ENCODE measurements at regions not wholly inside any gene's neighbourhood (a gene's known extent, or its start where the extent isn't known, plus 50 kb on each side); places are given as distances from the start of the nearest gene placed in this dataset.

DNA sequence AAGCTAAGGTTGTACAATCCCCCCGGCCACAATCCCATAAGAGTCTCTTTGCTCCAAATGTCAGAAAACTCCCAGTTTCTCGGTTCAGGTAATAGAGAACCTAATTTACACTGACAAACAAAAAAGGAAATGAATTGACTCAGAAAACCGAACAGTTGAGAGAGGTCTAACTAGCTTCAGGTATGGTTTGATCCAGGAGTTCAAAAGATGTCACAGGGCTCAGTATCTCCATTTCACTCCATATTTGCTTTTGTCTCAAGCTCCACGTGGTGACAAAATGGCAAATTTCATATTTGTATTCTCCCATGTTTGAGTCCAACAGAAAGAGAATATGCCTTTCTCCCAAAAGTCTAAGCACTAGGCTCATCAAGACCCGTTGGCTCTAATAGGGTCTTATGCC is 117.4 kb downstream of the AXIN2 start:
- Histone ChIP-seq H3K4me2 (ENCODE audit: low read depth, low read length) (no peak overlapping the region), H3K9ac (ENCODE audit: low read length) (no peak overlapping the region), H2AFZ (ENCODE audit: low read length) (no peak overlapping the region), H3K27ac (ENCODE audit: low read length) (no peak overlapping the region), H3K4me3 (ENCODE audit: low read length) (no peak overlapping the region), H3K79me2 (ENCODE audit: low read length) (no peaks in the 10 kb centered on the region), H4K20me1 (ENCODE audit: insufficient read depth, low read length) (no peaks in the 10 kb centered on the region), H3F3A (ENCODE audit: insufficient read depth, low read length) (no peaks in the 10 kb centered on the region), H3K4me1 (ENCODE audit: low read length) (no peaks in the 10 kb centered on the region), H3K27me3 (replicated peaks; ENCODE audit: insufficient read depth, low read length) (no peaks in the 10 kb centered on the region), H3K9me2 (replicated peaks; ENCODE audit: insufficient read depth, low read length) (no peaks in the 10 kb centered on the region), H3K9me3 (replicated peaks; ENCODE audit: insufficient read depth, low read length) (no peaks in the 10 kb centered on the region), H3K36me3 (replicated peaks; ENCODE audit: insufficient read depth, low read length) (no peaks in the 10 kb centered on the region)
- DNase-seq = no peak
- TF ChIP-seq, protein P1, sequence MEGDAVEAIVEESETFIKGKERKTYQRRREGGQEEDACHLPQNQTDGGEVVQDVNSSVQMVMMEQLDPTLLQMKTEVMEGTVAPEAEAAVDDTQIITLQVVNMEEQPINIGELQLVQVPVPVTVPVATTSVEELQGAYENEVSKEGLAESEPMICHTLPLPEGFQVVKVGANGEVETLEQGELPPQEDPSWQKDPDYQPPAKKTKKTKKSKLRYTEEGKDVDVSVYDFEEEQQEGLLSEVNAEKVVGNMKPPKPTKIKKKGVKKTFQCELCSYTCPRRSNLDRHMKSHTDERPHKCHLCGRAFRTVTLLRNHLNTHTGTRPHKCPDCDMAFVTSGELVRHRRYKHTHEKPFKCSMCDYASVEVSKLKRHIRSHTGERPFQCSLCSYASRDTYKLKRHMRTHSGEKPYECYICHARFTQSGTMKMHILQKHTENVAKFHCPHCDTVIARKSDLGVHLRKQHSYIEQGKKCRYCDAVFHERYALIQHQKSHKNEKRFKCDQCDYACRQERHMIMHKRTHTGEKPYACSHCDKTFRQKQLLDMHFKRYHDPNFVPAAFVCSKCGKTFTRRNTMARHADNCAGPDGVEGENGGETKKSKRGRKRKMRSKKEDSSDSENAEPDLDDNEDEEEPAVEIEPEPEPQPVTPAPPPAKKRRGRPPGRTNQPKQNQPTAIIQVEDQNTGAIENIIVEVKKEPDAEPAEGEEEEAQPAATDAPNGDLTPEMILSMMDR (IDR thresholded peaks at IDR 0.05; ENCODE audit: low read length) = no peak
- TF ChIP-seq EZH2 (optimal IDR thresholded peaks at IDR 0.05; ENCODE audit: low read depth, low read length) (no peak), EZH2phosphoT487 (IDR thresholded peaks at IDR 0.05; ENCODE audit: low read length) (no peak)

DNA sequence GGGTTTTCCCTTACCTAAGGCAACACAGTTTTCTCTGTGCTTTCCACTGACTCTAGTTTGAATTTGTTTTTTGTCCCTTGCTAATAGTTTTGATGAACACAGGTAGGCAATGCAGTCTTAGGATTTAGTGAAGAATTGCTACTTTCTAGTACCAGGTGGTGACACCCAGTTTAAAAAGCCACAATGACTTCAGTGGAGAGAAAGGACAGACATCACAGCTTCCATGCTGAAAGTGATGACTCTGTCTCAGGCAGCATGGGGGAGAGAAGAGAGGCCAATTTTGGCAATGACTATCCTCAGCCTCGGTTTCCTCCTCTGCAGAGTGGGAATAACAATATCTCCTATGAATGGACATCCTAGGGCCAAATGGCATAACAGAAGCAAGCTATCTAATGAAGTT is 118.8 kb downstream of the AXIN2 start:
- Histone ChIP-seq H3K27me3 (replicated peaks; ENCODE audit: insufficient read depth, low read length) (no peaks in the 10 kb centered on the region), H3K27ac (ENCODE audit: low read length) (no peak overlapping the region), H3K36me3 (replicated peaks; ENCODE audit: insufficient read depth, low read length) (no peaks in the 10 kb centered on the region), H3K4me1 (ENCODE audit: low read length) (no peaks in the 10 kb centered on the region), H3K9me2 (replicated peaks; ENCODE audit: insufficient read depth, low read length) (no peaks in the 10 kb centered on the region), H3K4me3 (ENCODE audit: low read length) (no peak overlapping the region), H3F3A (ENCODE audit: insufficient read depth, low read length) (no peaks in the 10 kb centered on the region), H3K79me2 (ENCODE audit: low read length) (no peaks in the 10 kb centered on the region), H4K20me1 (ENCODE audit: insufficient read depth, low read length) (no peaks in the 10 kb centered on the region), H3K9me3 (replicated peaks; ENCODE audit: insufficient read depth, low read length) (no peaks in the 10 kb centered on the region), H2AFZ (ENCODE audit: low read length) (no peak overlapping the region), H3K9ac (ENCODE audit: low read length) (no peak overlapping the region), H3K4me2 (ENCODE audit: low read depth, low read length) (no peak overlapping the region)
- TF ChIP-seq, protein P1 (IDR thresholded peaks at IDR 0.05; ENCODE audit: low read length) = no peak
- TF ChIP-seq EZH2 (optimal IDR thresholded peaks at IDR 0.05; ENCODE audit: low read depth, low read length) = no peak
- no peak for TF ChIP-seq EZH2phosphoT487 (IDR thresholded peaks at IDR 0.05; ENCODE audit: low read length)
- DNase-seq = no peak

GRCh38 chr17:65442250-65442649 is 119.2 kb downstream of the AXIN2 start:
- no peak for TF ChIP-seq EZH2phosphoT487 (IDR thresholded peaks at IDR 0.05; ENCODE audit: low read length)
- TF ChIP-seq EZH2 (optimal IDR thresholded peaks at IDR 0.05; ENCODE audit: low read depth, low read length) = no peak
- TF ChIP-seq, protein P1 (IDR thresholded peaks at IDR 0.05; ENCODE audit: low read length) = no peak
- no peaks in the 10 kb centered on the region for H4K20me1 ChIP-seq (ENCODE audit: insufficient read depth, low read length)
- no peak overlapping the region for H3K9ac ChIP-seq (ENCODE audit: low read length)
- H3K36me3 ChIP-seq (replicated peaks; ENCODE audit: insufficient read depth, low read length) = no peaks in the 10 kb centered on the region
- no peaks in the 10 kb centered on the region for H3K27me3 ChIP-seq (replicated peaks; ENCODE audit: insufficient read depth, low read length)
- DNase-seq = no peak
- H3K4me1 ChIP-seq (ENCODE audit: low read length) = no peaks in the 10 kb centered on the region
- no peak overlapping the region for H3K4me2 ChIP-seq (ENCODE audit: low read depth, low read length)
- H3K9me3 ChIP-seq (replicated peaks; ENCODE audit: insufficient read depth, low read length) = no peaks in the 10 kb centered on the region
- no peaks in the 10 kb centered on the region for H3K9me2 ChIP-seq (replicated peaks; ENCODE audit: insufficient read depth, low read length)
- no peak overlapping the region for H3K27ac ChIP-seq (ENCODE audit: low read length)
- H3K79me2 ChIP-seq (ENCODE audit: low read length) = no peaks in the 10 kb centered on the region
- no peak overlapping the region for H2AFZ ChIP-seq (ENCODE audit: low read length)
- no peaks in the 10 kb centered on the region for H3F3A ChIP-seq (ENCODE audit: insufficient read depth, low read length)
- H3K4me3 ChIP-seq (ENCODE audit: low read length) = no peak overlapping the region
